BJ (cell line): ENCODE measurements at regions not wholly inside any gene's neighbourhood (a gene's known extent, or its start where the extent isn't known, plus 50 kb on each side); places are given as distances from the start of the nearest gene placed in this dataset.

Source experiments
- CTCF ChIA-PET: fragments of 350-600 bp; formaldehyde crosslinking; extraction: SDS; loops from one replicate; lab custom pipeline; 2021; ENCODE audit warnings: antibody characterized with exemption, inconsistent platforms; lab: Yijun Ruan, JAX
- POLR2A ChIA-PET: fragments of 300-600 bp; sonication (Branson Sonifier 250); formaldehyde crosslinking; extraction: SDS; loops from one replicate; lab custom pipeline; 2021; ENCODE audit warnings: antibody characterized with exemption; lab: Charles Lee
- DNase-seq: peaks from one replicate; pipeline ENCODE4 v3.0.0-alpha.2; 2011; ENCODE audit warnings: low read depth
- H3K27me3 ChIP-seq: 2 replicates; pipeline ENCODE4 v1.6.0; 2011; ENCODE audit warnings: low read length; ENCODE audit not compliant: control insufficient read depth, insufficient read depth
- H3K36me3 ChIP-seq: 2 replicates; pipeline ENCODE4 v1.5.1; 2011; ENCODE audit warnings: low read length; ENCODE audit not compliant: control insufficient read depth, insufficient read depth
- H3K4me3 ChIP-seq: 2 replicates; pipeline ENCODE4 v1.5.1; 2011; ENCODE audit warnings: low read depth, mild to moderate bottlenecking, control low read depth, low read length
- TF ChIP-seq, protein P1 (sequence below): IDR thresholded peaks from 2 replicates; pipeline ENCODE4 v1.5.1; 2011; ENCODE audit warnings: low read depth, mild to moderate bottlenecking, control low read depth, inconsistent platforms, low read length, moderate library complexity; ENCODE audit not compliant: insufficient read depth

- no peaks in the 10 kb centered on the region for H3K36me3 ChIP-seq
- no peak overlapping the region for H3K4me3 ChIP-seq
- no peaks in the 10 kb centered on the region for H3K27me3 ChIP-seq
- no peak for DNase-seq
- ChIA-PET POLR2A (no interaction called here), CTCF (no interaction called here)
- TF ChIP-seq, protein P1, sequence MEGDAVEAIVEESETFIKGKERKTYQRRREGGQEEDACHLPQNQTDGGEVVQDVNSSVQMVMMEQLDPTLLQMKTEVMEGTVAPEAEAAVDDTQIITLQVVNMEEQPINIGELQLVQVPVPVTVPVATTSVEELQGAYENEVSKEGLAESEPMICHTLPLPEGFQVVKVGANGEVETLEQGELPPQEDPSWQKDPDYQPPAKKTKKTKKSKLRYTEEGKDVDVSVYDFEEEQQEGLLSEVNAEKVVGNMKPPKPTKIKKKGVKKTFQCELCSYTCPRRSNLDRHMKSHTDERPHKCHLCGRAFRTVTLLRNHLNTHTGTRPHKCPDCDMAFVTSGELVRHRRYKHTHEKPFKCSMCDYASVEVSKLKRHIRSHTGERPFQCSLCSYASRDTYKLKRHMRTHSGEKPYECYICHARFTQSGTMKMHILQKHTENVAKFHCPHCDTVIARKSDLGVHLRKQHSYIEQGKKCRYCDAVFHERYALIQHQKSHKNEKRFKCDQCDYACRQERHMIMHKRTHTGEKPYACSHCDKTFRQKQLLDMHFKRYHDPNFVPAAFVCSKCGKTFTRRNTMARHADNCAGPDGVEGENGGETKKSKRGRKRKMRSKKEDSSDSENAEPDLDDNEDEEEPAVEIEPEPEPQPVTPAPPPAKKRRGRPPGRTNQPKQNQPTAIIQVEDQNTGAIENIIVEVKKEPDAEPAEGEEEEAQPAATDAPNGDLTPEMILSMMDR, result no peak
Measured at GRCh38 chr4:1479454-1479853, 73.2 kb upstream of the NKX1-1 start.

DNA sequence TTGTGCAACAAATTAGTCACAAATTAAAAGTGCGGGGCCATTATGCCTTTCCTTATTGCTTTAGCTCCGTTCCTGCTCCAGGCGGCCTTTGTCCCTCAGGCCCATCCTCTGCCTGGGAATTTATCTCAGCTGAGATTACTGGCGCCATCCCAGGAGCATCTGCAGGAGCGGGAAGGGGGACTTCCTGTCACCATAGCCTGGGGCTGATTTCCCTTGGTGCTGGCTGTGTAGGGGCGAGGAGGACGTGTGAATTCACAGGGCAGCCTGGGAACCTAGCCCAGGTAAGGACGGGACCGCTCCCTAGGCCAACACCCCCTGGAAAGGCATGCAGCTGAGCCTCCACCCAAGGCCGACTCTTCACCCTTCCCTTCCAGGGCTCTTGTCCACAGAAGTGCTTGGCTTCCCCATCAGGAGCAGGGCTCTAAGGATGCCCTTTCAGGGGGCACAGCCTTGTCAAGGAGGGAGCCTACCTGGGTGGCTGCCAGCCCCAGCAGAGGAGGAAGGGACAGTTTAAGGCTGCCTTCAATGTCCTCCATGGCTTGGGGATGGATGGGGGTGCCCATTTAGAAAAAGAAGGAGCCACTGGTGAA is 72.6 kb upstream of the NKX1-1 start:
- no peak for DNase-seq
- CTCF ChIA-PET, result no interaction called here
- Histone ChIP-seq H3K4me3 (no peak overlapping the region), H3K36me3 (no peaks in the 10 kb centered on the region), H3K27me3 (no peaks in the 10 kb centered on the region)
- POLR2A ChIA-PET, result no interaction called here
- TF ChIP-seq, protein P1, result no peak

DNA sequence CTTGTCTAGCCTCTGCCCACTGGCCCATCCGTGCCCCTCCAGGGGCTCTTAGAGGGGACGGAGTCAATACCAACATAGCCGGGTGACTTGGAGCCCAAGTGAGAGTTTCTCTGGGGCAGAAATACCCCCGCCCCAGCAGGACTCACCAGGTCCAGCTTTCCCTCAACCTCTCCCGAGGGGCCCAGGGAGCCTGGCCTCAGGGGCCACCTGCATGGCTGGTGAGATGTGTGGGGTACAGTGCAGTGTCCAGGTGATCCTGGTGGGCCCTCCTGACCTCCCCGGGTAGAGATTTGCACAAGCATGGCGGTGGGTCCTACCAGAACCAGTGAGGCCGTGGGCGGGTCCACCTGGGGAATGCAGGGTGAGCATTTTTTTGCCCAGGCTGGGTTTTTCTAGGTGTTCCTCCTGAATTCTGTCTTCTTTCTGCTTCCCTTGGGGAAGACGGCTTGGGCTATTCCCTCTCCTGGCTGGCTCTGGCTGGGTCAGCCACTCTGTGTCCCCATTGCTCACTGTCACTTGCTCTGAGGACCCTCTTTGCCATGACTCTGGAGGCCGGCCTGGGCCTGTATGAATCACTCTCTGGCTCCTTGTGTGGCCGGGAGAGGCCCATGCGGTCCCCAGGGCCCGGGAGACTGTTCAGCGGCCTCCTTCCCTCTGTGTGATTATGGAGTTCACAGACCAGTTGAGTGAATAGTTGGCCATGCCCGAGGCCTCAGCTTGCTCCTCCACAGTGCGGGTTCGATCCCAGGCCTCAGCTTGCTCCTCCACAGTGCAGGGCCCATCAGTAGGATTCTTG is 71.0 kb upstream of the NKX1-1 start:
- Histone ChIP-seq H3K27me3 (no peaks in the 10 kb centered on the region; the same call in 1 of the 2 replicates), H3K36me3 (no peaks in the 10 kb centered on the region), H3K4me3 (no peak overlapping the region)
- ChIA-PET CTCF (no interaction called here), POLR2A (no interaction called here)
- no peak for DNase-seq
- TF ChIP-seq, protein P1, result no peak

GRCh38 chr4:1476140-1476513 is 69.9 kb upstream of the NKX1-1 start:
- H3K27me3 ChIP-seq, result peaks cover 3% of the 10 kb centered on the region; the same call in 1 of the 2 replicates
- DNase-seq, result no peak
- ChIA-PET POLR2A (no interaction called here), CTCF (no interaction called here)
- TF ChIP-seq, protein P1, result no peak
- no peaks in the 10 kb centered on the region for H3K36me3 ChIP-seq
- H3K4me3 ChIP-seq, result no peak overlapping the region

DNA sequence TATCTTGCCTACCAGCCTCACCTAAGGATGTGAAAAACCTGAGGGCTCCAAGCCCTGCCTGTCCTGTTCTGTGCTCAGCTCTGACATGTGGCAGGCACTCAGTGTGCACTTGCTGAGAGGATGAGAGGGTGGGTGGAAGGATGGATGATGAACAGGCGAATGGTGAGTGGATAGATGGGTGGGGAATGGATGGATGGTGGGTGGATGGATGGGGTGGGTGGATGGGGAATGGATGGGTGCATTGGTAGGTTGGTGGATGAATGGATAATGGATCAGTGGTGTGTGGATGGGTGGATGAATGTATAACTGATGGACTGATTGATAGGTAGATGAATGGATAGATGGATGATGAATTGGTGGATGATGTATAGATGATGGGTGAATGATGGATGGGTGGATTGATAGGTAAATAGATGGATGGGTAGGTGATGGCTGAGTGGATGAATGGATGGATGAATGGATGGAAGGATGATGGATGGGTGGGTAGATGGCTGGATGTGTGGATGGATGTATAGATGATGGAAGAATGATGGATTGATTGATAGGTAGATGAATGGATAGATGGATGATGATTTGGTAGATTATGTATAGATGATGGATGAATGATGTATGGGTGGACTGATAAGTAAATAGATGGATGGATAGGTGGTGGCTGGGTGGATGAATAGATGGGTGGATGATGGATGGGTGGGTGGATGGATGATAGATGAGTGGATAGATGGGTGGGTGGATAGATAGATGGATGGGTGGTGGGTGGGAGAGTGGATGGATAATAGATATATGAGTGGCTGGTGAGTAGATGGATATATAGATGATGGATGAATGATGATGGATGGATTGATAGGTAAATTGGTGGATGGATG is 69.3 kb upstream of the NKX1-1 start:
- TF ChIP-seq, protein P1, result no peak

More for the DNA sequence above, 69.3 kb upstream of the NKX1-1 start:
- H3K4me3 ChIP-seq, result no peak overlapping the region
- ChIA-PET CTCF (no interaction called here), POLR2A (no interaction called here)
- H3K27me3 ChIP-seq, result peaks cover 3% of the 10 kb centered on the region; the same call in 1 of the 2 replicates
- DNase-seq, result no peak
- H3K36me3 ChIP-seq, result no peaks in the 10 kb centered on the region
